ENCODE measurements at regions not wholly inside any gene's neighbourhood (a gene's known extent, or its start where the extent isn't known, plus 50 kb on each side); places are given as distances from the start of the nearest gene placed in this dataset.
A peak's percentile ranks its signal among the peaks of the same experiment; 100 is the strongest.
"Not testable (repeated sequence)": the region's sequence is repeated elsewhere in the genome, so short reads cannot be mapped to it uniquely, and the experiment has no call there.

- no peak for DNase-seq (ENCODE audit: low read depth)
- H3K4me3 ChIP-seq (ENCODE audit: low read depth, low read length): no peak overlapping the region
Observed at GRCh38 chr5:125683669-125684068, 739.5 kb upstream of the GRAMD2B start.

GRCh38 chr5:125685771-125686170, 737.4 kb upstream of the GRAMD2B start:
- no peak overlapping the region for H3K4me3 ChIP-seq (ENCODE audit: low read depth, low read length)
- DNase-seq (ENCODE audit: low read depth): no peak

GRCh38 chr5:125691738-125692530, 731.3 kb upstream of the GRAMD2B start:
- not testable (repeated sequence) for H3K4me3 ChIP-seq (ENCODE audit: low read depth, low read length); DNase-seq (ENCODE audit: low read depth)

- H3K4me3 ChIP-seq (ENCODE audit: low read depth, low read length): no peak overlapping the region
- no peak for DNase-seq (ENCODE audit: low read depth)
Observed at GRCh38 chr5:125695996-125696655, 727.1 kb upstream of the GRAMD2B start.

- DNase-seq (ENCODE audit: low read depth): peak; percentile 75
- no peak overlapping the region for H3K4me3 ChIP-seq (ENCODE audit: low read depth, low read length)
Observed at GRCh38 chr5:125696762-125697161, 726.4 kb upstream of the GRAMD2B start.

GRCh38 chr5:125698420-125698819, 724.8 kb upstream of the GRAMD2B start:
- H3K4me3 ChIP-seq (ENCODE audit: low read depth, low read length): no peak overlapping the region

GRCh38 chr5:125699860-125700259, 723.3 kb upstream of the GRAMD2B start:
- H3K4me3 ChIP-seq (ENCODE audit: low read depth, low read length): no peak overlapping the region
- DNase-seq (ENCODE audit: low read depth): no peak

More at GRCh38 chr5:125698420-125698819, 724.8 kb upstream of the GRAMD2B start:
- no peak for DNase-seq (ENCODE audit: low read depth)

- DNase-seq (ENCODE audit: low read depth): no peak
- no peak overlapping the region for H3K4me3 ChIP-seq (ENCODE audit: low read depth, low read length)
Observed at GRCh38 chr5:125700380-125700861, 722.8 kb upstream of the GRAMD2B start.

- no peak overlapping the region for H3K4me3 ChIP-seq (ENCODE audit: low read depth, low read length)
- no peak for DNase-seq (ENCODE audit: low read depth)
Observed at GRCh38 chr5:125703616-125704015, 719.6 kb upstream of the GRAMD2B start.

GRCh38 chr5:125704888-125705287, 718.3 kb upstream of the GRAMD2B start:
- no peak overlapping the region for H3K4me3 ChIP-seq (ENCODE audit: low read depth, low read length)
- DNase-seq (ENCODE audit: low read depth): no peak

GRCh38 chr5:125708583-125708982, 714.6 kb upstream of the GRAMD2B start:
- DNase-seq (ENCODE audit: low read depth): no peak
- no peak overlapping the region for H3K4me3 ChIP-seq (ENCODE audit: low read depth, low read length)

- no peak for DNase-seq (ENCODE audit: low read depth)
- H3K4me3 ChIP-seq (ENCODE audit: low read depth, low read length): no peak overlapping the region
Observed at GRCh38 chr5:125710745-125711144, 712.5 kb upstream of the GRAMD2B start.

- DNase-seq (ENCODE audit: low read depth): no peak
- H3K4me3 ChIP-seq (ENCODE audit: low read depth, low read length): no peak overlapping the region
Observed at GRCh38 chr5:125712397-125712796, 710.8 kb upstream of the GRAMD2B start.

- no peak for DNase-seq (ENCODE audit: low read depth)
- H3K4me3 ChIP-seq (ENCODE audit: low read depth, low read length): no peak overlapping the region
Observed at GRCh38 chr5:125713109-125713805, 710.0 kb upstream of the GRAMD2B start.

- no peak for DNase-seq (ENCODE audit: low read depth)
- H3K4me3 ChIP-seq (ENCODE audit: low read depth, low read length): no peak overlapping the region
Observed at GRCh38 chr5:125715216-125715615, 708.0 kb upstream of the GRAMD2B start.

- DNase-seq (ENCODE audit: low read depth): peak; percentile 76
- H3K4me3 ChIP-seq (ENCODE audit: low read depth, low read length): no peak overlapping the region
Observed at GRCh38 chr5:125717209-125717608, 706.0 kb upstream of the GRAMD2B start.

- no peak for DNase-seq (ENCODE audit: low read depth)
- H3K4me3 ChIP-seq (ENCODE audit: low read depth, low read length): no peak overlapping the region
Observed at GRCh38 chr5:125719681-125720347, 703.4 kb upstream of the GRAMD2B start.

GRCh38 chr5:125720348-125720685, 702.9 kb upstream of the GRAMD2B start:
- no peak overlapping the region for H3K4me3 ChIP-seq (ENCODE audit: low read depth, low read length)
- DNase-seq (ENCODE audit: low read depth): no peak

- no peak overlapping the region for H3K4me3 ChIP-seq (ENCODE audit: low read depth, low read length)
- DNase-seq (ENCODE audit: low read depth): no peak
Observed at GRCh38 chr5:125720721-125721120, 702.5 kb upstream of the GRAMD2B start.

- no peak for DNase-seq (ENCODE audit: low read depth)
Observed at GRCh38 chr5:125722550-125722949, 700.7 kb upstream of the GRAMD2B start.

More at GRCh38 chr5:125722550-125722949, 700.7 kb upstream of the GRAMD2B start:
- no peak overlapping the region for H3K4me3 ChIP-seq (ENCODE audit: low read depth, low read length)

Data from skeletal muscle cell (primary cell).